IPS-NIHi11 (cell line): ENCODE measurements at regions not wholly inside any gene's neighbourhood (a gene's known extent, or its start where the extent isn't known, plus 50 kb on each side); places are given as distances from the start of the nearest gene placed in this dataset.

ENCODE experiments used
- DNase-seq: peaks from one replicate; pipeline ENCODE4 v3.0.0; 2012; ENCODE audit warnings: mixed read lengths, low spot score

- no peak for DNase-seq
These were observed 230.0 kb upstream of the BLID start for GRCh38 chr11:122346006-122346405.

- no peak for DNase-seq
These were observed 229.6 kb upstream of the BLID start for GRCh38 chr11:122345586-122345985.

- no peak for DNase-seq
These were observed 228.2 kb upstream of the BLID start for GRCh38 chr11:122344215-122344614.

GRCh38 chr11:122343210-122343609 is 227.2 kb upstream of the BLID start:
- DNase-seq: no peak

- no peak for DNase-seq
These were observed 226.2 kb upstream of the BLID start for GRCh38 chr11:122342089-122342744.

GRCh38 chr11:122341477-122341876 is 225.5 kb upstream of the BLID start:
- no peak for DNase-seq

- no peak for DNase-seq
These were observed 224.7 kb upstream of the BLID start for GRCh38 chr11:122340607-122341290.

- no peak for DNase-seq
These were observed 223.5 kb upstream of the BLID start for GRCh38 chr11:122339436-122340060.

GRCh38 chr11:122337704-122338103 is 221.7 kb upstream of the BLID start:
- no peak for DNase-seq

GRCh38 chr11:122337241-122337640 is 221.2 kb upstream of the BLID start:
- DNase-seq: no peak

- no peak for DNase-seq
These were observed 220.7 kb upstream of the BLID start for GRCh38 chr11:122336706-122337105.

- DNase-seq: no peak
These were observed 218.7 kb upstream of the BLID start for GRCh38 chr11:122334546-122335339.

- DNase-seq: no peak
These were observed 217.5 kb upstream of the BLID start for GRCh38 chr11:122333467-122333866.

- DNase-seq: no peak
These were observed 215.1 kb upstream of the BLID start for GRCh38 chr11:122331079-122331478.

- no peak for DNase-seq
These were observed 214.4 kb upstream of the BLID start for GRCh38 chr11:122330279-122330965.

- DNase-seq: no peak
These were observed 211.5 kb upstream of the BLID start for GRCh38 chr11:122327528-122327927.

- DNase-seq: no peak
These were observed 207.9 kb upstream of the BLID start for GRCh38 chr11:122323754-122324421.

GRCh38 chr11:122322329-122322728 is 206.3 kb upstream of the BLID start:
- no peak for DNase-seq

GRCh38 chr11:122320671-122321070 is 204.7 kb upstream of the BLID start:
- DNase-seq: no peak

GRCh38 chr11:122319691-122320620 is 203.9 kb upstream of the BLID start:
- DNase-seq: no peak
